Activated T-cell treated with anti-CD3 and anti-CD28 coated beads, Interleukin-2, amount 50 U/mL, for 24 hours (primary cell): ENCODE measurements at regions not wholly inside any gene's neighbourhood (a gene's known extent, or its start where the extent isn't known, plus 50 kb on each side); places are given as distances from the start of the nearest gene placed in this dataset.

Source experiments
- DNase-seq: peaks from one replicate; pipeline ENCODE4 v3.0.0-alpha.2; 2020
- H3K27ac Mint-ChIP-seq: 2 replicates; pipeline ENCODE4 v1.8.0; 2020; ENCODE audit warnings: mild to moderate bottlenecking, mixed read lengths
- H3K27me3 Mint-ChIP-seq: 2 replicates; pipeline ENCODE4 v1.8.0; 2020; ENCODE audit warnings: mixed read lengths
- H3K36me3 Mint-ChIP-seq: 2 replicates; pipeline ENCODE4 v1.8.0; 2020; ENCODE audit warnings: low read depth, mixed read lengths
- H3K4me1 Mint-ChIP-seq: 2 replicates; pipeline ENCODE4 v1.8.0; 2020; ENCODE audit warnings: low read depth, mixed read lengths
- H3K4me3 Mint-ChIP-seq: 2 replicates; pipeline ENCODE4 v1.8.0; 2020; ENCODE audit warnings: mild to moderate bottlenecking, moderate library complexity, mixed read lengths
- H3K9me3 Mint-ChIP-seq: 2 replicates; pipeline ENCODE4 v1.8.0; 2020; ENCODE audit warnings: mixed read lengths

DNA sequence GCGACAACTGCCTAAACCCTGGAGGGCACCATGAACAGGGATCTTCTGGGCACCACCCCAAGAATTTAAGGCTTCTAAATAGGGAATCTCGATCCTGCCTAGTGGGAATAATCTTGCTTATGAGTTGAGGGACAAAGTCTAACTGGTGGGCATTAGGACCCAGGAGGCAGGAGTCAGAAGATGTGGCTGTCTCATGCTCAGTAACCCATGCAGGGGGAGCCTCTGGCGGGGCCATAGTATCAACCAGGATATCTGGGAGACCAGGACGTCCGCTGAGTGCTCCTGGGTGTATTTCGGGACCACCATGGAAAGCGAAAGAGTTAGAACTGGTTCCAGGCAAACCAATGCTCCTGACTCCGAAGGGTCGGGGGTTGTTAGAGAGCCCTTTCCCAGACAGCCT is 356.1 kb downstream of the OTOL1 start:
- H3K4me3 Mint-ChIP-seq: no peak overlapping the region
- DNase-seq: no peak
- no peaks in the 10 kb centered on the region for H3K4me1 Mint-ChIP-seq
- no peaks in the 10 kb centered on the region for H3K9me3 Mint-ChIP-seq
- no peak overlapping the region for H3K27ac Mint-ChIP-seq
- no peaks in the 10 kb centered on the region for H3K27me3 Mint-ChIP-seq
- no peaks in the 10 kb centered on the region for H3K36me3 Mint-ChIP-seq

DNA sequence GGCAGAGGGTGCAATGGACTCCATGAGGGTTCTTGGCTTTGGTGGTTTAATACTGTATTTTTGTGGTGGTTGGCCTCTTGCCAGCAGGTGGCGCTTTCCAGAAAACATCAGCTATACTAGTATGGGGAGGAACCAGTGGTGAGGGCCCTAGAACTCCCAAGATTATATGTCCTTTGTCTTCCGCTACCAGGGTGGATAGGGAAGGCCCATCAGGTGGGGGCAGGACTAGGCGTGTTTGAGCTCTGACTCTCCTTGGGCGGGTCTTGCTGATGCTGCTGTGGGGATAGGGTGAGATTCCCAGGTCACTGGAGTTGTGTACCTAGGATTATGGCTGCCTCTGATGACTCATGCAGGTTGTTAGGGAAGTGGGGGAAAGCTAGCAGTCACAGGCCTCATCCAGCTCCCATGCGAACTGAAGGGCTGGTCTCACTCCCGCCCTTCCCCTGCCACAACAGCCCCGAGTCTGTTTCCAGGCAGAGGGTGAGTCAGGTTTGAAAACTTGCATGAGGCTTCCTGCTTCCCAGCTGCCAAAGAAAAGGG is 357.7 kb downstream of the OTOL1 start:
- H3K4me3 Mint-ChIP-seq: no peak overlapping the region
- DNase-seq: no peak
- no peak overlapping the region for H3K27ac Mint-ChIP-seq
- no peaks in the 10 kb centered on the region for H3K36me3 Mint-ChIP-seq
- no peaks in the 10 kb centered on the region for H3K4me1 Mint-ChIP-seq
- H3K27me3 Mint-ChIP-seq: no peaks in the 10 kb centered on the region
- H3K9me3 Mint-ChIP-seq: no peaks in the 10 kb centered on the region

DNA sequence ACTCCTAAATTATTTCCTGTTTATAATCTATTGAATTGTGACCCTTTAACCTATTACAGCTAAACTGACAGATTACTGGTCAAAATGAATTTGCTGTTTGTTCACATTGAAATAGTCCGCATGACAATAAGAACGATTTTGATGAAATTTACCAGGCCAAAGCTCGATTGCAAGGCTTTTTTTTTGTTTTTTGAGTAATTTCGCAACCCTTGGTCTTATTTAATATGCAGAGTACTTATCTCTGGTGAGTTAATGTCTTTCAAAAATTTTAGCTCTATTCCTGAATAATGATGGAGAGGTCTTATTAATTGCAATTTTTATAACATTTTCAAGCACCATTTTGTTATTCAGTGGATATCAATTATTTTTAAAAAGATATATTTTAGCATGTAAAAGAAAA is 362.4 kb downstream of the OTOL1 start:
- no peak overlapping the region for H3K4me3 Mint-ChIP-seq
- no peak overlapping the region for H3K27ac Mint-ChIP-seq
- no peaks in the 10 kb centered on the region for H3K27me3 Mint-ChIP-seq
- no peaks in the 10 kb centered on the region for H3K9me3 Mint-ChIP-seq
- H3K4me1 Mint-ChIP-seq: no peaks in the 10 kb centered on the region
- no peak for DNase-seq
- no peaks in the 10 kb centered on the region for H3K36me3 Mint-ChIP-seq

DNA sequence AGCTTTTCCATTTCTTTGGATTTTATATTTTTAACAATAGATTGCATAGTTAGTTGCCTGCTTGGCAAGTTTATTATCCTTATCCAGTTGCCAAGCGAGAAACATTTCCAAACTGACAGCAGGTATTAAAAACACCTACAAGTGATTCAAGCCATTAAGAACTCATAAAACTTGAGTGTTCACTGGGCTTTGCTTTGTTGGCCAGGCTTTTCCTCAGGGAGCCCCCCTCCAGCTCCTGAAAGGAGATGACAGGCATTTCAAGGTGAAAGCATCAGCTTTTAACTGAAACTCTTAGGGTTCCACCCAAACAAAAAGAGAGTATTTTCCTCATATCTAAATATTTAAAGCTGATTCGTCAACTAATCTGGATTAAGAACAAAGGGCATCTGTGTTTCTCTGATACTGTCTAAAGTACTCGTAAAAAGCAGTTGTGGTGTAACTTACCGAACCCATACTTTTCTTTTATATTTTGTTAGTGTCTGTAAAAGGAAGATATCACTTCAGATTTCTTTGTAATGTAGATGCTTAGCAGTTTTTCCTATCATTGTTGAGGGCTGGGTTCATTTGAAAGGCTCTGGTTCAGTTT is 363.4 kb downstream of the OTOL1 start:
- Mint-ChIP-seq H3K27ac (no peak overlapping the region), H3K4me1 (no peaks in the 10 kb centered on the region), H3K36me3 (no peaks in the 10 kb centered on the region), H3K27me3 (no peaks in the 10 kb centered on the region), H3K4me3 (no peak overlapping the region), H3K9me3 (no peaks in the 10 kb centered on the region)
- DNase-seq: no peak

DNA sequence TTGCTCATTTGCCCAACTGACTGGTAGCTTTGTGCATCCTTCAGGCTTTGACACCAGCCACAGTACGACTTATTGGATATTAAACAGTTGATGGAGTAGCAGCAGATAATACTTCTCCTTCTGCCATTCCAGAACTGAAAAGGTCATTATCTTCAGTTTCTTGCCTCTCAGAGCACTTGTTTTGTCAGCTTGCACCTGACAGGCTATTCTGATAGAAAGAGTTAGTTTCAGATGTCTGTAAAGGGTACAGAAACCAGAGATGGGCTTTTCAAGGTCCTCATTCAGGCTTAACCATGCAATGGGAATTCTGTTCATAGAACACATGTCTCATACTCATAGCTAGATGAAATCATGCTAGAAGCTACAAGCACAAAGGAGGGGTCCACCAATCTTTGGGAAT is 367.2 kb downstream of the OTOL1 start:
- H3K27me3 Mint-ChIP-seq: no peaks in the 10 kb centered on the region
- no peak for DNase-seq
- no peaks in the 10 kb centered on the region for H3K4me1 Mint-ChIP-seq
- no peak overlapping the region for H3K4me3 Mint-ChIP-seq
- no peaks in the 10 kb centered on the region for H3K9me3 Mint-ChIP-seq
- H3K27ac Mint-ChIP-seq: no peak overlapping the region
- H3K36me3 Mint-ChIP-seq: no peaks in the 10 kb centered on the region

DNA sequence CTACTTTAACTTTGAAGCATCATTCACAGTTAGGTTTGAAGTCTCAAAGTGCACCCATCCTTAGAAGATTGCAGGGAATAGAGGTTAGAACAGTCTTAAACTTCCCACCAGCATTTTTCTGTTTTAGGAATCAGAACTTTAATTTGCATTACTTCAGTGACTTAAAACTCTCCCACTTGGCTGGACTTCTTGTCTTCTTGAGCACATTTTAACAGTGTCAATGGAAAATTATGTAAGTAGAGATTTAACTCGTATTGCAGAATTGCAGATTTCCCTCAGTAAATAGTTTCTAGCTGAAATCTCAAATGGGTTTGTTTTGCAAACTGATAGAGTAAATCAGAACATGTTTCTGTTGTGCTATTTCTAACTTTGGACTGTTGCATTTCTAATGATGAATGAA is 369.6 kb downstream of the OTOL1 start:
- no peak for DNase-seq
- no peaks in the 10 kb centered on the region for H3K4me1 Mint-ChIP-seq

DNA sequence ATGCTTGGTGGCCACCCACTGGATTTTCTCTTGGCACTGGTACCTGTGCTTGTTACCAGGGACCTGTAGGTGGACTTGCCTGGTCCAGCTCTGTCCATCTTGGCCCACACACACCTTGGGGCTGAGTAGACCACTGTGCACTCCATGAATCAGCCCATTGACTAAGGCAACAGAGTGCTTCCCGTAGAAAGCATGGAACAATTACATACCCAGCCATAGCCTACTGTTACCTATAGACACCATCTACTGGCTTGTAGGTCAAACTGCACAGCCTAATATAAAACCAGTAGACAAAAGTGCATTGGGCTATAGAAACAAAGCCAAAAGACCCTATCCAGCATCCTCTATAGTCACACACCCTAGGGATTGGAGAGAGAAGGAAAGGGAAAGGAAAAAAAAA is 378.9 kb downstream of the OTOL1 start:
- Mint-ChIP-seq H3K27ac (no peak overlapping the region), H3K4me1 (no peaks in the 10 kb centered on the region), H3K4me3 (no peak overlapping the region), H3K27me3 (no peaks in the 10 kb centered on the region), H3K9me3 (peaks cover 4% of the 10 kb centered on the region), H3K36me3 (no peaks in the 10 kb centered on the region)
- DNase-seq: no peak

More for the DNA sequence above, 369.6 kb downstream of the OTOL1 start:
- H3K4me3 Mint-ChIP-seq: no peak overlapping the region
- no peak overlapping the region for H3K27ac Mint-ChIP-seq
- H3K36me3 Mint-ChIP-seq: no peaks in the 10 kb centered on the region
- no peaks in the 10 kb centered on the region for H3K9me3 Mint-ChIP-seq
- no peaks in the 10 kb centered on the region for H3K27me3 Mint-ChIP-seq

DNA sequence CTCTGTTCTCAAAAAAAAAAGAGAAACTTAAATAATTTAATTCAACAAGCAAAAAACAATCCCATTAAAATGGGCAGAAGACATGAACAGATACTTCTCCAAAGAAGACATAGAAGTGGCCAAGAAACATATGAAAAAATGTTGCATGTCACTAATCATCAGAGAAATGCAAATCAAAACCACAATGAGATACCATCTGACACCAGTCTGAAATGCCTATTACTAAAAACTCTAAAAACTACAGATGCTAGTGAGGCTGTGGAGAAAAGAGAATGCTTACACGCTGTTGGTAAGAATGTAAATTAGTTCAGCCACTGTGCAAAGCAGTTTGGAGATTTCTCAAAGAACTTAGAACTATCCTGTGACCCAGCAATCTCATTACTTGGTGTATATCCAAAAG is 382.9 kb downstream of the OTOL1 start:
- DNase-seq: no peak
- H3K27ac Mint-ChIP-seq: no peak overlapping the region
- H3K9me3 Mint-ChIP-seq: peaks cover 14% of the 10 kb centered on the region
- no peaks in the 10 kb centered on the region for H3K4me1 Mint-ChIP-seq
- no peaks in the 10 kb centered on the region for H3K27me3 Mint-ChIP-seq
- no peaks in the 10 kb centered on the region for H3K36me3 Mint-ChIP-seq
- H3K4me3 Mint-ChIP-seq: no peak overlapping the region

DNA sequence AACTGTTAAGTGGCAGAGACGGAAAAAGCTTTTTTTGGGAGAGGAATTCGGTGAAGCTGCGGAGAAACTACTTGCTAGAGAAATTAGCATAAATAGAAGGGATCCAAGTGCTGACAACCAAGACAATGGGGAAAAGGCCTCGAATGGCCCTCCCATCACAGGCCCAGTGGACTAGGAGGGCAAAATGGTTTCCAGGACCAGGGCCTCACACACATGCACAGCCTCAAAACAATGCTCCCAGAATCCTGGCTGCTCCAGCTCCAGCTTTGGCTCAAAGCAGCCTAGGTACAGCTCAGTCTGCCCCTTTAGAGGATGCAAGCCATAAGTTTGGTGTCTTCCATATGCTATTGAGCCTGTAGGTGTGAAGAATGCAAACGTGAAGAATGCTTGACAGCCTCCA is 388.2 kb downstream of the OTOL1 start:
- H3K27ac Mint-ChIP-seq: no peak overlapping the region
- H3K4me3 Mint-ChIP-seq: no peak overlapping the region
- H3K9me3 Mint-ChIP-seq: peaks cover 13% of the 10 kb centered on the region
- no peaks in the 10 kb centered on the region for H3K36me3 Mint-ChIP-seq
- H3K27me3 Mint-ChIP-seq: no peaks in the 10 kb centered on the region
- no peak for DNase-seq
- no peaks in the 10 kb centered on the region for H3K4me1 Mint-ChIP-seq

DNA sequence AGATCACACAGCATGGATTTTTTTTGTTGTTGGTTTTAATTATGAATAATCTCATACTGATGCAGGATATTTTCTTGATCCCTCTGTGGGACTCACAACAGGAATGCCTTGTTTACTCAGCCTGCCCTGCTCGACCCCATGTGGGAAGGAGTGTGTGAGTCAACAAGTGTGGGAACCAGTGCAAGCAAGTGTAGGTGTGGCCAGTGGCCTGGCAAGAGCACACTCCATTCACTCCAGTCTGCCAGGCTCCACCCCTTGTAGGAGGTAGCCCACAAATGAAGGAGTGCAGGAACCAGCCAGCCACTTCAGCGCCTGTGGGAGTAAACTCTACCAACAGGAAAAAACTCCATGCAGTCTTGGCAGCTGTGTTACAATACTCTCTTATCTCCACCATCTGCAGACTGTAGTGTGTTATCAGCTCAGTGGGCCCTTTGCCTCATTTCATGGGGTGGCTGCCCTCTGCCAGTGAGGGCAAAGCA is 393.6 kb downstream of the OTOL1 start:
- Mint-ChIP-seq H3K27ac (no peak overlapping the region), H3K4me3 (no peak overlapping the region), H3K27me3 (no peaks in the 10 kb centered on the region), H3K9me3 (peaks cover 3% of the 10 kb centered on the region), H3K36me3 (no peaks in the 10 kb centered on the region), H3K4me1 (no peaks in the 10 kb centered on the region)
- DNase-seq: no peak

DNA sequence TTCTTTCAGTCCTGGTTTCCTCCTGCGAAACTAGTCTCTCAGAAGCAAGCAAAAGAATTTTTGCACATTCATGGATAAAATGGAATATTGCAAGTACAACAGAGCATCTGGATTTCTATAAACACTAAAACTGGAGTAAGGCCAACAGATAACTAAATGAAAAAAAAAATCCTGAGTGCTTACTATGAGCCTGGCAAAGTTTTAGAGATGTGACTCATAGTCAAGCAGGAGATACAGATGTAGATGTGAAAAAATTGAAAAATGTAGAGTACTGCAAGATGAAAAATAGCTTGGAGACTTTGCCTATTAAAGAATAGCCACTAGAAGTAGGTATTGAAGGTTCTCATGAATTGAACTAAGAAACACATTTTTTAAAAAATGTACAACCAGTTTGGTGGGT is 397.4 kb downstream of the OTOL1 start:
- Mint-ChIP-seq H3K27ac (no peak overlapping the region), H3K36me3 (no peaks in the 10 kb centered on the region), H3K27me3 (no peaks in the 10 kb centered on the region), H3K9me3 (peaks cover 3% of the 10 kb centered on the region), H3K4me3 (no peak overlapping the region), H3K4me1 (no peaks in the 10 kb centered on the region)
- DNase-seq: no peak

DNA sequence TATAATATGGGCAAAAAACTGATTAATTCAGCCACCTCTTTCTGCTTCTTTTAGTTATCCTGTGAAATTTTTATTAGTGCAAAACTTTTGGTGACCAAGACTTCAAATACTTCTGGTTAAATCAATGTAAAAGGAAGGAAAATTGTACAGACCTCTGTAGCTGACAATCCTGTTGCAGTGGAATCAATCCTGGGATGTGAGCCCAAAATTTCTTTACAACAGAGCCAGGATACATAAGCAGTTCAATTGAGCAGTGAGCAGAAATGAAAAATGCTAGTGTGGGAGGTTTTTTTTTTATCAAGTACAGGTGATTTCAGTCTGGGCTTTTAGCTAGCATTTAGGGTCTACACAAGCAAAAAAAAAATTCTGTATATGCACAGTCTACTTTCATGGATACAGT is 398.0 kb downstream of the OTOL1 start:
- no peaks in the 10 kb centered on the region for H3K36me3 Mint-ChIP-seq
- no peak overlapping the region for H3K4me3 Mint-ChIP-seq
- no peak overlapping the region for H3K27ac Mint-ChIP-seq

DNA sequence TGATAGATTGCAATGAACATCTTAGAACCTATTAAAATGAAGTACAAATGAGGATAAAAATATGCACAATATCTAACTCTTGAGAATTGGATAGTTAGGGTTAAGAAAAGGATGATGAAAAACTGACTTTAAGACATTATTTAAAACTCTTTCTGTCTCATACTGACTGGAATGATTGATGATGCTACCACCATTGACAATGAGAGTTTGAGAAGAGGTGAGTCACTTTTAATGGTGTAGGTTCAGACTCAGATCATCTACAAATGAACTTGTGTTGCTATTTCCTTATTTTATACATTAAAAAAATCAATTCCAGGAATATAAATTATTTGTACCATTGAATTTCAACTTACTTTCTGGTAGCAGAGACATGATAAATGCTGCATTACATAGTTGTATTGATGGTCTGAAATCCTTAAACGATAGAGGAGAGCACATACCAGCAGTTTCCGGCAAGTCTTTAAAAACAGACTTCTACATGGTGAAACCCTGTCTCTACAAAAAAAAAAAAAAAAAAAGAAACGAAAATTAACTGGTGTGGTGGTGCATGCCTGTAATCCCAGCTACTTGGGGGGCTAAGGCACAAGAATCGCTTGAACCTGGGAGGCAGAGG is 409.0 kb downstream of the OTOL1 start:
- DNase-seq: no peak
- Mint-ChIP-seq H3K36me3 (no peaks in the 10 kb centered on the region), H3K9me3 (peaks cover 4% of the 10 kb centered on the region), H3K27me3 (no peaks in the 10 kb centered on the region), H3K4me3 (no peak overlapping the region), H3K27ac (no peak overlapping the region), H3K4me1 (no peaks in the 10 kb centered on the region)

More for the DNA sequence above, 398.0 kb downstream of the OTOL1 start:
- H3K9me3 Mint-ChIP-seq: peaks cover 3% of the 10 kb centered on the region
- no peaks in the 10 kb centered on the region for H3K4me1 Mint-ChIP-seq
- no peak for DNase-seq
- no peaks in the 10 kb centered on the region for H3K27me3 Mint-ChIP-seq

DNA sequence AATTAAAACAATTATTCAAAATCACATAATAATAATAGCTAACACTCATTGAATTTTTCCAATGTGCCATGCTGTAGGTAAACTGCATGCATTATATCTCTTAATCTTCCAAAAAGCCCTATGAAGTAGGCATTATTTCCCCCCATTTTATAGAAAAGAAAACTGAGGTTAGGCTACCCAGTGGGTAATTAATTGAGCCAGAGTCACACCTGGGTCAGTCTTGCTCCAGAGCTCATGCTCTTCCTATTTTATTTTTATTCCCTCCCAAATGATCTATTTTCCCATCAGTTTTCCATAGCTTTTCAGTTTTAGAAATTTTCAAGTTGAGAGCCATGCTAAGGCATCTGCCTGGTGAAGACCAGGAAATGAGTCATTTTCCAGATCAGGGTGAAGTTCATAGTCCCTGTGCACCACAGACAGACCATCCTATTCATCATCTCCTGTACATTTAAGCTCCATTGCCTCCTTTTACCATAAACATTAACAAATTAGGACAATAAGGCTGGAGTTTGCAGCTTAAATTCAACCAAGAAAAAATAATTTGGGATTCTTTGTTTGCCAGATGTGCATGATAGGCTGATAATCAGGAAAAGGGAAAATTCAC is 417.3 kb downstream of the OTOL1 start:
- Mint-ChIP-seq H3K27ac (no peak overlapping the region), H3K4me1 (no peaks in the 10 kb centered on the region), H3K9me3 (no peaks in the 10 kb centered on the region), H3K4me3 (no peak overlapping the region), H3K36me3 (no peaks in the 10 kb centered on the region), H3K27me3 (no peaks in the 10 kb centered on the region)
- DNase-seq: no peak

DNA sequence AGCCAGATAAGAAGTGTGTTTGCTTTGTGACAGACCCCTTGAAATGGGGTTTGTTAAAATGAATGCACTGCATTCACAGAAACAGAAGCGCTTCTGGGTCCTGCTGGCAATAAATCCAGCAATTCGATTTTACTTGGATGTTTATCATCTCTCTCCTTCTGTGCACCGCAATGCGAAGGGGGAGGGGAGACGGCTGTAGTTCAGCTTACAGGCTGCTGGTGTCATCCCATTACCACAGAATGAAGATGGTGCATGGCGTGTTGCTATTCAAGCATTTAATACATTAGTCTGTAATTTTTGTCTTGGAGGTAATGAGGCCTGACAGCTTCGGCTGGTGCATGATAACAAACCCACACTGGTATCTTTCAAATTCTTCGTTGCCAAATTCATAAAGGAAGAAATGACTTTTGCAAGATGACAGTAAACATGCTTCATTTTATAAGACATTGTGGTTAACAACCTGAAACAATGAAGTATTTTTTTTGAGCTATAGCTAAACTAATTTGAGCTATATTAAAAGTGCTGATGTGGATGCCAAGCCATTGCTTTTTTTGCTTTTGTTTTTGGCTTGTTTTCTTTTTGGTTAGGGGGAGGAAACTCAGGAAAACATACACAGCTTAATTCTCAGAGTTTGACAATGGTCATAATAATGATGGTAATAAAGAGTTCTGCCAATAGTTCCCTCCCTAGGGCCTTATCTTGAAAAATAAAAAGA is 418.3 kb downstream of the OTOL1 start:
- no peak for DNase-seq
- H3K36me3 Mint-ChIP-seq: no peaks in the 10 kb centered on the region
- no peak overlapping the region for H3K4me3 Mint-ChIP-seq
- H3K4me1 Mint-ChIP-seq: no peaks in the 10 kb centered on the region
- no peaks in the 10 kb centered on the region for H3K27me3 Mint-ChIP-seq
- no peak overlapping the region for H3K27ac Mint-ChIP-seq
- H3K9me3 Mint-ChIP-seq: peaks cover 2% of the 10 kb centered on the region
